ENCODE measurements at regions not wholly inside any gene's neighbourhood (a gene's known extent, or its start where the extent isn't known, plus 50 kb on each side); places are given as distances from the start of the nearest gene placed in this dataset.

DNA sequence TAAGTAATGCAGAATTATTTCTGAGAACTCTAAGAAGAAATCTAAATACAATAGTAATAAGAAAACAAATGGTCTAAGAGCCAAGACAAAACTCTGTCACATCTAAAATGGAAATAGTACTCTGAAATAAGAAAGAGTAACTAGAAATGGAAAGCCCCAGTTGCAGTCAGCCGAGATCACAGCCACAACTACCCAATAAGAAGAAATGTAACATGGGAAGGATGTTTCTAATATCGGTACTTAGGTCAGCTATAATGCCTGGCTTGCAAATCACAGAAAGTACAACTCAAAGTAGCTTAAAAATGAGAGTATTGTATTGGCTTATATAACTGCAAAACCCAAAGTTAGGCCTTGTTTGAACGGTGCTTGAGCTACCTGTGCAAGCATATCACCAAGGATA lies 58.6 kb upstream of the USP25 start:
- no peak for TF ChIP-seq CTCF (IDR thresholded peaks at IDR 0.05)
- TF ChIP-seq POLR2A (IDR thresholded peaks at IDR 0.05): no peak

Measured in vagina (tissue), 2 donors.